A673 (cell line): ENCODE measurements at regions not wholly inside any gene's neighbourhood (a gene's known extent, or its start where the extent isn't known, plus 50 kb on each side); places are given as distances from the start of the nearest gene placed in this dataset.

Experiments
- EZH2 ChIP-seq: fragments of 200-600 bp; sonication (generic); IDR thresholded peaks from 2 replicates; pipeline ENCODE4 v1.6.1; 2017; ENCODE audit warnings: borderline replicate concordance, low read depth, mild to moderate bottlenecking, mixed read lengths, antibody characterized with exemption, low read length; ENCODE audit not compliant: poor library complexity, severe bottlenecking
- TF ChIP-seq, protein P1 (sequence below): fragments of 300-800, 200-600 bp; sonication (generic); conservative IDR thresholded peaks from 2 replicates; pipeline ENCODE4 v1.5.1; 2017; ENCODE audit warnings: low read depth, mild to moderate bottlenecking, antibody characterized with exemption, low read length, moderate library complexity, mixed read lengths

DNA sequence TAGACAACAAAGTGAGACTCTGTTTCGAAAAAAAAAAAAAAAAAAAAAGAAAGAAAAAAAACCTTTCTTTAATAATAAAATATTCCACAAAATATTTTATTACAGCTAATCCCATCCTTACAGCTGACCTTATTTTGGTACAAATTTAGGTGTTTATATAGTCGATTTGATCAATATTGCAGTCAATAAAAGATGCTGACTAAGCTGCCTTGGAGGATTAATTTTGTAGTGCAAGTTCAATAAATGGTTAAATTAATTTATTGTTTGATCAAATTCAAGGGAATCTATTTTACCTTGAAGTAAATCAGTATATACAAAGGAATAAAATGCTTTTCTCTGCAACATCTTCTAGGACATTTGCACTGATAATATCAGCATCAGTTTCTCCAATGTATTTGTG, 1764.3 kb downstream of the NCAM2 start:
- TF ChIP-seq, protein P1, sequence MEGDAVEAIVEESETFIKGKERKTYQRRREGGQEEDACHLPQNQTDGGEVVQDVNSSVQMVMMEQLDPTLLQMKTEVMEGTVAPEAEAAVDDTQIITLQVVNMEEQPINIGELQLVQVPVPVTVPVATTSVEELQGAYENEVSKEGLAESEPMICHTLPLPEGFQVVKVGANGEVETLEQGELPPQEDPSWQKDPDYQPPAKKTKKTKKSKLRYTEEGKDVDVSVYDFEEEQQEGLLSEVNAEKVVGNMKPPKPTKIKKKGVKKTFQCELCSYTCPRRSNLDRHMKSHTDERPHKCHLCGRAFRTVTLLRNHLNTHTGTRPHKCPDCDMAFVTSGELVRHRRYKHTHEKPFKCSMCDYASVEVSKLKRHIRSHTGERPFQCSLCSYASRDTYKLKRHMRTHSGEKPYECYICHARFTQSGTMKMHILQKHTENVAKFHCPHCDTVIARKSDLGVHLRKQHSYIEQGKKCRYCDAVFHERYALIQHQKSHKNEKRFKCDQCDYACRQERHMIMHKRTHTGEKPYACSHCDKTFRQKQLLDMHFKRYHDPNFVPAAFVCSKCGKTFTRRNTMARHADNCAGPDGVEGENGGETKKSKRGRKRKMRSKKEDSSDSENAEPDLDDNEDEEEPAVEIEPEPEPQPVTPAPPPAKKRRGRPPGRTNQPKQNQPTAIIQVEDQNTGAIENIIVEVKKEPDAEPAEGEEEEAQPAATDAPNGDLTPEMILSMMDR: no peak
- TF ChIP-seq EZH2: no peak
